WTC11 (cell line): ENCODE measurements at regions not wholly inside any gene's neighbourhood (a gene's known extent, or its start where the extent isn't known, plus 50 kb on each side); places are given as distances from the start of the nearest gene placed in this dataset.

Experiments used
- ATAC-seq: fragments of 200-7000 bp; cut with Tn5 transposase; 2 replicates; pipeline ENCODE4 v1.10.0; 2021; ENCODE audit warnings: mild to moderate bottlenecking, moderate library complexity
- CTCF ChIA-PET: fragments of 300-600 bp; sonication (Branson Sonifier 250); formaldehyde crosslinking; loops from one replicate; lab custom pipeline; 2021; ENCODE audit warnings: antibody characterized with exemption; lab: Charles Lee
- POLR2A ChIA-PET: fragments of 350-600 bp; sonication (Branson Sonifier 250); formaldehyde crosslinking; loops from one replicate; lab custom pipeline; 2021; ENCODE audit warnings: antibody characterized with exemption; lab: Charles Lee
- DNase-seq: peaks from one replicate; pipeline ENCODE4 v3.0.0; 2021; ENCODE audit warnings: low spot score
- H3K27ac Mint-ChIP-seq: 2 replicates; pipeline ENCODE4 v1.8.0; 2021; ENCODE audit warnings: mixed read lengths
- H3K27me3 Mint-ChIP-seq: 2 replicates; pipeline ENCODE4 v1.8.0; 2021; ENCODE audit warnings: low read depth, mild to moderate bottlenecking, moderate library complexity, mixed read lengths
- H3K36me3 Mint-ChIP-seq: 2 replicates; pipeline ENCODE4 v1.8.0; 2021; ENCODE audit warnings: mixed read lengths
- H3K4me1 Mint-ChIP-seq: 2 replicates; pipeline ENCODE4 v1.8.0; 2022; ENCODE audit warnings: mixed read lengths
- H3K4me3 Mint-ChIP-seq: 2 replicates; pipeline ENCODE4 v1.8.0; 2021; ENCODE audit warnings: mild to moderate bottlenecking, moderate library complexity, mixed read lengths
- H3K9me3 Mint-ChIP-seq: 2 replicates; pipeline ENCODE4 v1.8.0; 2021; ENCODE audit warnings: mixed read lengths
- ATF1 ChIP-seq: sonication (generic); formaldehyde crosslinking; IDR thresholded peaks from 2 replicates; pipeline ENCODE4 v1.8.1; 2023; ENCODE audit warnings: mild to moderate bottlenecking, moderate library complexity, missing genetic modification reagents
- CBFB ChIP-seq: sonication (generic); formaldehyde crosslinking; IDR thresholded peaks from 2 replicates; pipeline ENCODE4 v1.8.1; 2022; ENCODE audit warnings: mild to moderate bottlenecking, low read depth, missing genetic modification reagents
- GABPB1 ChIP-seq: sonication (generic); formaldehyde crosslinking; IDR thresholded peaks from 2 replicates; pipeline ENCODE4 v1.8.1; 2023; ENCODE audit warnings: mild to moderate bottlenecking, missing genetic modification reagents
- JAZF1 ChIP-seq: fragments of 250-450 bp; sonication (Bioruptor Pico); IDR thresholded peaks from 2 replicates; pipeline ENCODE4 v1.9.0; 2021; ENCODE audit warnings: moderate library complexity, mild to moderate bottlenecking, inconsistent platforms
- JUN ChIP-seq: sonication (generic); formaldehyde crosslinking; IDR thresholded peaks from 2 replicates; pipeline ENCODE4 v1.8.0; 2023; ENCODE audit warnings: mild to moderate bottlenecking, missing genetic modification reagents
- NFATC4 ChIP-seq: fragments of 250-450 bp; sonication (Bioruptor Pico); IDR thresholded peaks from 2 replicates; pipeline ENCODE4 v1.9.0; 2021; ENCODE audit warnings: mild to moderate bottlenecking
- NFYB ChIP-seq: sonication (generic); formaldehyde crosslinking; conservative IDR thresholded peaks from 2 replicates; pipeline ENCODE4 v1.8.0; 2022; ENCODE audit warnings: low read depth, missing genetic modification reagents
- NR2C2 ChIP-seq: sonication (generic); formaldehyde crosslinking; IDR thresholded peaks from 2 replicates; pipeline ENCODE4 v1.8.0; 2022; ENCODE audit warnings: mild to moderate bottlenecking, missing genetic modification reagents
- PRDM15 ChIP-seq: sonication (generic); formaldehyde crosslinking; IDR thresholded peaks from 2 replicates; pipeline ENCODE4 v1.8.0; 2022; ENCODE audit warnings: missing genetic modification reagents
- RELA ChIP-seq: sonication (generic); formaldehyde crosslinking; IDR thresholded peaks from 2 replicates; pipeline ENCODE4 v1.8.1; 2022; ENCODE audit warnings: missing genetic modification reagents, mild to moderate bottlenecking, borderline replicate concordance
- STAT6 ChIP-seq: sonication (generic); formaldehyde crosslinking; conservative IDR thresholded peaks from 2 replicates; pipeline ENCODE4 v1.8.1; 2023; ENCODE audit warnings: mild to moderate bottlenecking, low read depth, missing genetic modification reagents, moderate library complexity
- ZNF219 ChIP-seq: sonication (generic); formaldehyde crosslinking; IDR thresholded peaks from 2 replicates; pipeline ENCODE4 v1.8.0; 2023; ENCODE audit warnings: missing genetic modification reagents, mild to moderate bottlenecking, borderline replicate concordance
- ZNF232 ChIP-seq: sonication (generic); formaldehyde crosslinking; IDR thresholded peaks from 2 replicates; pipeline ENCODE4 v1.8.0; 2022; ENCODE audit warnings: mild to moderate bottlenecking, missing genetic modification reagents
- TF ChIP-seq, protein P1 (sequence below): sonication (generic); formaldehyde crosslinking; IDR thresholded peaks from 2 replicates; pipeline ENCODE4 v1.8.1; 2022; ENCODE audit warnings: missing genetic modification reagents, borderline replicate concordance
- TF ChIP-seq, protein P2 (sequence below): fragments of 200-600 bp; IDR thresholded peaks from 2 replicates; pipeline ENCODE4 v1.8.0; 2022; ENCODE audit warnings: antibody characterized with exemption
- TF ChIP-seq, protein P3 (sequence below): sonication (generic); formaldehyde crosslinking; IDR thresholded peaks from 2 replicates; pipeline ENCODE4 v1.8.0; 2022; ENCODE audit warnings: mild to moderate bottlenecking, missing genetic modification reagents

GRCh38 chr2:45178359-45178758, 169.1 kb upstream of the SIX2 start:
- POLR2A ChIA-PET: no interaction called here
- ATAC-seq (no peak), DNase-seq (no peak)
- Mint-ChIP-seq H3K36me3 (peaks cover 3% of the 10 kb centered on the region; the same call in 1 of the 2 replicates), H3K4me1 (peaks cover 7% of the 10 kb centered on the region), H3K27ac (no peak overlapping the region), H3K27me3 (peaks cover 5% of the 10 kb centered on the region; the same call in 1 of the 2 replicates), H3K9me3 (peaks cover 10% of the 10 kb centered on the region), H3K4me3 (no peak overlapping the region)
- CTCF ChIA-PET: no interaction called here
- TF ChIP-seq NR2C2 (CRISPR knock-in tag): no peak
- TF ChIP-seq ZNF232 (CRISPR knock-in tag): no peak
- no peak for TF ChIP-seq RELA (CRISPR knock-in tag)
- no peak for TF ChIP-seq CBFB (CRISPR knock-in tag)
- TF ChIP-seq, protein P1, sequence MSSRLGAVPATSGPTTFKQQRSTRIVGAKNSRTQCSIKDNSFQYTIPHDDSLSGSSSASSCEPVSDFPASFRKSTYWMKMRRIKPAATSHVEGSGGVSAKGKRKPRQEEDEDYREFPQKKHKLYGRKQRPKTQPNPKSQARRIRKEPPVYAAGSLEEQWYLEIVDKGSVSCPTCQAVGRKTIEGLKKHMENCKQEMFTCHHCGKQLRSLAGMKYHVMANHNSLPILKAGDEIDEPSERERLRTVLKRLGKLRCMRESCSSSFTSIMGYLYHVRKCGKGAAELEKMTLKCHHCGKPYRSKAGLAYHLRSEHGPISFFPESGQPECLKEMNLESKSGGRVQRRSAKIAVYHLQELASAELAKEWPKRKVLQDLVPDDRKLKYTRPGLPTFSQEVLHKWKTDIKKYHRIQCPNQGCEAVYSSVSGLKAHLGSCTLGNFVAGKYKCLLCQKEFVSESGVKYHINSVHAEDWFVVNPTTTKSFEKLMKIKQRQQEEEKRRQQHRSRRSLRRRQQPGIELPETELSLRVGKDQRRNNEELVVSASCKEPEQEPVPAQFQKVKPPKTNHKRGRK (CRISPR knock-in tag): no peak
- TF ChIP-seq NFATC4 (CRISPR knock-in tag): no peak
- TF ChIP-seq, protein P2, sequence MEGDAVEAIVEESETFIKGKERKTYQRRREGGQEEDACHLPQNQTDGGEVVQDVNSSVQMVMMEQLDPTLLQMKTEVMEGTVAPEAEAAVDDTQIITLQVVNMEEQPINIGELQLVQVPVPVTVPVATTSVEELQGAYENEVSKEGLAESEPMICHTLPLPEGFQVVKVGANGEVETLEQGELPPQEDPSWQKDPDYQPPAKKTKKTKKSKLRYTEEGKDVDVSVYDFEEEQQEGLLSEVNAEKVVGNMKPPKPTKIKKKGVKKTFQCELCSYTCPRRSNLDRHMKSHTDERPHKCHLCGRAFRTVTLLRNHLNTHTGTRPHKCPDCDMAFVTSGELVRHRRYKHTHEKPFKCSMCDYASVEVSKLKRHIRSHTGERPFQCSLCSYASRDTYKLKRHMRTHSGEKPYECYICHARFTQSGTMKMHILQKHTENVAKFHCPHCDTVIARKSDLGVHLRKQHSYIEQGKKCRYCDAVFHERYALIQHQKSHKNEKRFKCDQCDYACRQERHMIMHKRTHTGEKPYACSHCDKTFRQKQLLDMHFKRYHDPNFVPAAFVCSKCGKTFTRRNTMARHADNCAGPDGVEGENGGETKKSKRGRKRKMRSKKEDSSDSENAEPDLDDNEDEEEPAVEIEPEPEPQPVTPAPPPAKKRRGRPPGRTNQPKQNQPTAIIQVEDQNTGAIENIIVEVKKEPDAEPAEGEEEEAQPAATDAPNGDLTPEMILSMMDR: no peak
- TF ChIP-seq JUN: no peak

GRCh38 chr2:45177870-45178269, 168.6 kb upstream of the SIX2 start:
- CTCF ChIA-PET: no interaction called here
- no peak for DNase-seq
- POLR2A ChIA-PET: no interaction called here
- TF ChIP-seq GABPB1 (CRISPR knock-in tag) (no peak), ZNF219 (no peak), NFYB (no peak), ATF1 (CRISPR knock-in tag) (no peak), STAT6 (CRISPR knock-in tag) (no peak), PRDM15 (no peak), JAZF1 (no peak)
- TF ChIP-seq, protein P3, sequence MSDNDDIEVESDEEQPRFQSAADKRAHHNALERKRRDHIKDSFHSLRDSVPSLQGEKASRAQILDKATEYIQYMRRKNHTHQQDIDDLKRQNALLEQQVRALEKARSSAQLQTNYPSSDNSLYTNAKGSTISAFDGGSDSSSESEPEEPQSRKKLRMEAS: no peak
- TF ChIP-seq, all 79 proteins: peak for 0
- peaks cover 7% of the 10 kb centered on the region for H3K4me1 Mint-ChIP-seq
- H3K27ac Mint-ChIP-seq: no peak overlapping the region
- peaks cover 8% of the 10 kb centered on the region for H3K27me3 Mint-ChIP-seq
- H3K9me3 Mint-ChIP-seq: peaks cover 10% of the 10 kb centered on the region
- peaks cover 3% of the 10 kb centered on the region; the same call in 1 of the 2 replicates for H3K36me3 Mint-ChIP-seq
- H3K4me3 Mint-ChIP-seq: no peak overlapping the region
- ATAC-seq: no peak
